Breast epithelium (tissue), 3 donors: ENCODE measurements at regions not wholly inside any gene's neighbourhood (a gene's known extent, or its start where the extent isn't known, plus 50 kb on each side); places are given as distances from the start of the nearest gene placed in this dataset.

Experiments
- POLR2A ChIP-seq: fragments of 450-650 bp; IDR thresholded peaks from one replicate; pipeline ENCODE4 v1.6.1; 2016; ENCODE audit warnings: antibody characterized with exemption, mild to moderate bottlenecking, moderate library complexity
- POLR2AphosphoS5 ChIP-seq, 3 donors: sonication (generic); formaldehyde crosslinking; IDR thresholded peaks; one replicate each; pipeline ENCODE4 v1.6.1; 2017; ENCODE audit warnings: antibody characterized with exemption in 3 of 3

- TF ChIP-seq POLR2AphosphoS5 (IDR thresholded peaks at IDR 0.05) = no peak
- no peak for TF ChIP-seq POLR2A
Observed at GRCh38 chr3:4138786-4139431, 164.3 kb upstream of the SETMAR start.
